Endothelial cell of umbilical vein (primary cell): ENCODE measurements at regions not wholly inside any gene's neighbourhood (a gene's known extent, or its start where the extent isn't known, plus 50 kb on each side); places are given as distances from the start of the nearest gene placed in this dataset.

Experiments
- BruUV-seq: library from RNA; stranded (reverse); fragments of 400-500 nt; replicated peaks from 2 replicates; lab custom pipeline; 2021; lab: Mats Ljungman, UMichigan
- CTCF ChIA-PET: fragments of 300-600, 350-600 bp; sonication (Branson Sonifier 250); formaldehyde crosslinking; loops from one replicate; lab custom pipeline; 2021; ENCODE audit warnings: antibody characterized with exemption, inconsistent platforms; lab: Charles Lee
- POLR2A ChIA-PET: fragments of 300-600, 350-600 bp; sonication (Branson Sonifier 250); formaldehyde crosslinking; loops from one replicate; lab custom pipeline; 2021; ENCODE audit warnings: antibody characterized with exemption, inconsistent platforms; lab: Charles Lee
- DNase-seq: peaks from one replicate; pipeline ENCODE4 v3.0.0-alpha.2; 2011; ENCODE audit warnings: low read depth, low spot score
- FAIRE-seq: peaks from 2 replicates; lab custom pipeline; 2011; peaks lifted over from hg19 to GRCh38; lab: Jason Lieb, UNC
- H2AFZ ChIP-seq: 2 replicates; pipeline ENCODE4 v1.6.0; 2012; ENCODE audit warnings: low read depth, low read length, control low read depth, inconsistent platforms
- H3K27ac ChIP-seq: 2 replicates; pipeline ENCODE4 v1.5.1; 2011; ENCODE audit warnings: low read depth, mild to moderate bottlenecking, control low read depth, low read length, moderate library complexity; ENCODE audit not compliant: insufficient read depth
- H3K27me3 ChIP-seq, 2 experiments: 2 replicates each; pipeline versions ENCODE4 v1.6.0 to v1.6.1; 2011; ENCODE audit warnings: low read length in 2 of 2, mixed read lengths in 1 of 2; ENCODE audit not compliant: control insufficient read depth in 2 of 2, insufficient read depth in 2 of 2
- H3K36me3 ChIP-seq, 2 experiments: 2 replicates in 1 of 2; 3 replicates in 1 of 2; pipeline ENCODE4 v1.5.1; 2011; ENCODE audit warnings: low read length in 2 of 2, mild to moderate bottlenecking in 1 of 2, moderate library complexity in 1 of 2; ENCODE audit not compliant: control insufficient read depth in 2 of 2, insufficient read depth in 2 of 2; ENCODE audit errors: extremely low read depth in 1 of 2
- H3K4me1 ChIP-seq: 3 replicates; pipeline ENCODE4 v1.5.1; 2011; ENCODE audit warnings: mild to moderate bottlenecking, low read length; ENCODE audit not compliant: control insufficient read depth, insufficient read depth; ENCODE audit errors: extremely low read depth
- H3K4me2 ChIP-seq: 2 replicates; pipeline ENCODE4 v1.6.1; 2011; ENCODE audit warnings: low read length, control low read depth, mixed read lengths; ENCODE audit not compliant: insufficient read depth
- H3K4me3 ChIP-seq, 3 experiments: fragments of 200-600 bp in 1 of 3; sonication (generic), shearing (Covaris generic) in 1 of 3; replicated peaks in 1 of 3; 2 replicates each; pipeline ENCODE4 v1.5.1; 2011 to 2016; ENCODE audit warnings: control low read depth in 3 of 3, low read length in 3 of 3, mild to moderate bottlenecking in 2 of 3, inconsistent platforms in 1 of 3, low read depth in 1 of 3, moderate library complexity in 1 of 3; ENCODE audit not compliant: insufficient read depth in 1 of 3
- H3K79me2 ChIP-seq: 2 replicates; pipeline ENCODE4 v1.6.0; 2012; ENCODE audit warnings: low read length, inconsistent platforms; ENCODE audit not compliant: control insufficient read depth, insufficient read depth
- H3K9ac ChIP-seq: replicated peaks from 2 replicates; pipeline ENCODE3; 2011; ENCODE audit warnings: low read length, control low read depth; ENCODE audit not compliant: insufficient read depth; ENCODE audit errors: extremely low read depth
- H3K9me1 ChIP-seq: replicated peaks from 3 replicates; pipeline ENCODE4 v1.6.0; 2011; ENCODE audit warnings: mild to moderate bottlenecking, low read length; ENCODE audit not compliant: control insufficient read depth, insufficient read depth; ENCODE audit errors: extremely low read depth
- H3K9me3 ChIP-seq: replicated peaks from 2 replicates; pipeline ENCODE4 v1.5.1; 2012; ENCODE audit warnings: low read length, inconsistent platforms; ENCODE audit not compliant: control insufficient read depth, insufficient read depth
- H4K20me1 ChIP-seq: replicated peaks from 2 replicates; pipeline ENCODE3; 2011; ENCODE audit warnings: mild to moderate bottlenecking, low read length; ENCODE audit not compliant: control insufficient read depth, insufficient read depth; ENCODE audit errors: extremely low read depth
- CTCF ChIP-seq, 2 donors: IDR thresholded peaks; 1 replicate in 1 of 2; 2 replicates in 1 of 2; pipeline ENCODE4 v1.5.1; 2011; ENCODE audit warnings: low read length in 2 of 2, mild to moderate bottlenecking in 2 of 2, moderate library complexity in 2 of 2, control low read depth in 1 of 2, inconsistent platforms in 1 of 2, low read depth in 1 of 2; ENCODE audit not compliant: insufficient read depth in 1 of 2; ENCODE audit errors: extremely low read depth in 1 of 2
- EZH2 ChIP-seq: IDR thresholded peaks from 2 replicates; pipeline ENCODE4 v1.6.1; 2012; ENCODE audit warnings: borderline replicate concordance, low read depth, mild to moderate bottlenecking, moderate library complexity, low read length, inconsistent platforms; ENCODE audit not compliant: severe bottlenecking
- FOS ChIP-seq: IDR thresholded peaks from 2 replicates; pipeline ENCODE4 v1.6.1; 2011; ENCODE audit warnings: mild to moderate bottlenecking, low read length, moderate library complexity, borderline replicate concordance; ENCODE audit not compliant: insufficient read depth
- GATA2 ChIP-seq: IDR thresholded peaks from 2 replicates; pipeline ENCODE4 v1.7.0; 2011; ENCODE audit warnings: low read depth, mild to moderate bottlenecking, moderate library complexity, mixed read lengths, low read length; ENCODE audit not compliant: insufficient read length, insufficient read depth
- JUN ChIP-seq: IDR thresholded peaks from 2 replicates; pipeline ENCODE4 v1.6.1; 2011; ENCODE audit warnings: borderline replicate concordance, low read depth; ENCODE audit not compliant: insufficient read length, insufficient read depth
- MAX ChIP-seq: IDR thresholded peaks from 2 replicates; pipeline ENCODE4 v1.6.1; 2011; ENCODE audit not compliant: insufficient read depth, insufficient read length
- MYC ChIP-seq: IDR thresholded peaks from one replicate; pipeline ENCODE4 v1.6.1; 2011; ENCODE audit warnings: mild to moderate bottlenecking, low read depth, low read length
- POLR2A ChIP-seq: IDR thresholded peaks from 2 replicates; pipeline ENCODE4 v1.6.1; 2012; ENCODE audit warnings: low read depth, mild to moderate bottlenecking, control low read depth, low read length
- POLR2AphosphoS5 ChIP-seq: IDR thresholded peaks from 2 replicates; pipeline ENCODE4 v1.6.1; 2012; ENCODE audit warnings: low read depth, mild to moderate bottlenecking, control low read depth, low read length, moderate library complexity; ENCODE audit not compliant: insufficient read depth
- dilution Hi-C: fragments of 300-500 bp; cut with MboI; formaldehyde crosslinking; loops from one replicate; pipeline ENCODE4 v1.15.0; 2019; ENCODE audit warnings: low sequenced_read_pairs; ENCODE audit not compliant: extremely low pct_ligation_motif_present
- intact Hi-C: fragments of 100-400 bp; cut with micrococcal nuclease; formaldehyde crosslinking; loops from one replicate; pipeline ENCODE4 v1.10.0; 2022

GRCh38 chr6:120005292-120005976, 655.9 kb upstream of the MAN1A1 start:
- FAIRE-seq, result no peak
- Histone ChIP-seq H3K4me1 (no peaks in the 10 kb centered on the region), H3K9ac (no peak overlapping the region), H3K36me3 (no peaks in the 10 kb centered on the region), H4K20me1 (no peaks in the 10 kb centered on the region), H3K4me2 (no peak overlapping the region), H3K79me2 (no peaks in the 10 kb centered on the region), H3K27me3 (no peaks in the 10 kb centered on the region), H3K9me3 (no peaks in the 10 kb centered on the region), H3K4me3 (no peak overlapping the region), H3K27ac (no peak overlapping the region), H3K9me1 (no peaks in the 10 kb centered on the region), H2AFZ (no peak overlapping the region)
- no peak for TF ChIP-seq CTCF (IDR thresholded peaks at IDR 0.05; ENCODE audit: extremely low read depth in 1 of 2, insufficient read depth in 1 of 2, low read depth in 1 of 2, low read length in 2 of 2)
- no peak for TF ChIP-seq FOS
- intact Hi-C loops, result no loop called here
- BruUV-seq, result no TSS peak
- dilution Hi-C loops, result no loop called here
- no peak for DNase-seq
- CTCF ChIA-PET, result no interaction called here
- POLR2A ChIA-PET, result no interaction called here

GRCh38 chr6:119986934-119987549, 637.5 kb upstream of the MAN1A1 start:
- Histone ChIP-seq H3K4me2 (no peak overlapping the region), H4K20me1 (no peaks in the 10 kb centered on the region), H3K9me3 (no peaks in the 10 kb centered on the region), H3K9me1 (no peaks in the 10 kb centered on the region), H3K9ac (no peak overlapping the region), H3K27me3 (no peaks in the 10 kb centered on the region), H2AFZ (no peak overlapping the region), H3K27ac (no peak overlapping the region), H3K4me3 (no peak overlapping the region), H3K36me3 (no peaks in the 10 kb centered on the region), H3K79me2 (no peaks in the 10 kb centered on the region), H3K4me1 (no peaks in the 10 kb centered on the region)
- CTCF ChIA-PET, result no interaction called here
- no TSS peak for BruUV-seq
- FAIRE-seq (no peak), DNase-seq (no peak)
- POLR2A ChIA-PET, result no interaction called here
- TF ChIP-seq FOS (no peak), CTCF (IDR thresholded peaks at IDR 0.05; ENCODE audit: extremely low read depth in 1 of 2, insufficient read depth in 1 of 2, low read depth in 1 of 2, low read length in 2 of 2) (no peak), EZH2 (no peak), JUN (no peak), MYC (no peak), MAX (no peak), POLR2AphosphoS5 (no peak), POLR2A (no peak), GATA2 (no peak)
- intact Hi-C loops, result no loop called here
- dilution Hi-C loops, result no loop called here
